Upper lobe of left lung (tissue), 4 donors: ENCODE measurements at regions not wholly inside any gene's neighbourhood (a gene's known extent, or its start where the extent isn't known, plus 50 kb on each side); places are given as distances from the start of the nearest gene placed in this dataset.

Experiments used
- CTCF ChIP-seq, 6 experiments: fragments of 450-650 bp in 4 of 6; fragments of 200-600 bp in 2 of 6; sonication (generic) in 2 of 6; IDR thresholded peaks; one replicate each; pipeline ENCODE4 v1.5.1; 2016 to 2019; ENCODE audit warnings: antibody characterized with exemption in 6 of 6
- EP300 ChIP-seq, 4 donors: sonication (generic); formaldehyde crosslinking; IDR thresholded peaks; one replicate each; pipeline ENCODE4 v1.5.1; 2017; ENCODE audit warnings: antibody characterized with exemption in 4 of 4, control low read depth in 2 of 4

- TF ChIP-seq CTCF (IDR thresholded peaks at IDR 0.05) (no peak), EP300 (IDR thresholded peaks at IDR 0.05) (no peak)
Observed at GRCh38 chr7:112896026-112896601, 105.9 kb upstream of the TMEM168 start.
